NT2/D1 (cell line): ENCODE measurements at regions not wholly inside any gene's neighbourhood (a gene's known extent, or its start where the extent isn't known, plus 50 kb on each side); places are given as distances from the start of the nearest gene placed in this dataset.

Experiments used
- SUZ12 ChIP-seq: IDR thresholded peaks from 2 replicates; pipeline ENCODE4 v1.6.1; 2011; ENCODE audit not compliant: insufficient read length, insufficient read depth; ENCODE audit errors: extremely low read depth
- YY1 ChIP-seq: IDR thresholded peaks from 2 replicates; pipeline ENCODE4 v1.6.1; 2011; ENCODE audit not compliant: insufficient read length, insufficient read depth
- ZNF274 ChIP-seq: IDR thresholded peaks from 2 replicates; pipeline ENCODE4 v1.6.1; 2011; ENCODE audit warnings: mild to moderate bottlenecking, low read depth, low read length

GRCh38 chr20:10906834-10907233 lies 233.0 kb upstream of the JAG1 start:
- TF ChIP-seq SUZ12: no peak
- no peak for TF ChIP-seq ZNF274
- TF ChIP-seq YY1: no peak
